Neural cell (in vitro differentiated cells): ENCODE measurements at regions not wholly inside any gene's neighbourhood (a gene's known extent, or its start where the extent isn't known, plus 50 kb on each side); places are given as distances from the start of the nearest gene placed in this dataset.

ENCODE experiments used
- EP300 ChIP-seq: fragments of 450-650 bp; conservative IDR thresholded peaks from 2 replicates; pipeline ENCODE4 v1.6.1; 2014; ENCODE audit warnings: antibody characterized with exemption, mild to moderate bottlenecking, moderate library complexity; ENCODE audit not compliant: poor library complexity, severe bottlenecking
- EZH2 ChIP-seq: fragments of 200-600, 300-800 bp; shearing (Covaris generic), sonication (generic); IDR thresholded peaks from 2 replicates; pipeline ENCODE4 v1.6.1; 2014; ENCODE audit warnings: antibody characterized with exemption, low read length, borderline replicate concordance, mild to moderate bottlenecking; ENCODE audit not compliant: insufficient read depth, poor library complexity, severe bottlenecking
- TF ChIP-seq, protein P1 (sequence below): fragments of 450-650 bp; IDR thresholded peaks from 2 replicates; pipeline ENCODE4 v1.5.1; 2014; ENCODE audit warnings: antibody characterized with exemption, mild to moderate bottlenecking, moderate library complexity; ENCODE audit not compliant: poor library complexity, severe bottlenecking
- TF ChIP-seq, protein P2 (sequence below): IDR thresholded peaks from 2 replicates; pipeline ENCODE4 v1.6.1; 2012; ENCODE audit warnings: borderline replicate concordance

DNA sequence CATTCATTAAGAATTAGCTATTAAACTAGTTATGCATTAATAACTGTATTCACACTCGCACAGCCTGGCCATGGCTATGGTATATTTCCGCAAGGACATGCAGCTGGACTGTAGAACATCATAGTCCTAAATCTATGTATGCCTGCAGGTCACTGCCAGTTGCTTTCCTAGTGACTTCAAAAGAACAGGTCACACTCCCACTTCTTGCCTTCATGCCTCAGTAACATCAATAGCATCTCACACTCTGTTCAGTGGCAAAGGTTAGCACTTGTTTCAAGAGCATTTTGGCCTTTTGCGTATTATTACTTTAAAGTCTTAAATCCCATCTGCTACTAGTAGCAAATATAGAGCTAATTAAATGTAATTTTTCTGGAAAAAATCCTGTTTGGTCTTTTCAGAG is 131.4 kb upstream of the DCC start:
- TF ChIP-seq, protein P1, sequence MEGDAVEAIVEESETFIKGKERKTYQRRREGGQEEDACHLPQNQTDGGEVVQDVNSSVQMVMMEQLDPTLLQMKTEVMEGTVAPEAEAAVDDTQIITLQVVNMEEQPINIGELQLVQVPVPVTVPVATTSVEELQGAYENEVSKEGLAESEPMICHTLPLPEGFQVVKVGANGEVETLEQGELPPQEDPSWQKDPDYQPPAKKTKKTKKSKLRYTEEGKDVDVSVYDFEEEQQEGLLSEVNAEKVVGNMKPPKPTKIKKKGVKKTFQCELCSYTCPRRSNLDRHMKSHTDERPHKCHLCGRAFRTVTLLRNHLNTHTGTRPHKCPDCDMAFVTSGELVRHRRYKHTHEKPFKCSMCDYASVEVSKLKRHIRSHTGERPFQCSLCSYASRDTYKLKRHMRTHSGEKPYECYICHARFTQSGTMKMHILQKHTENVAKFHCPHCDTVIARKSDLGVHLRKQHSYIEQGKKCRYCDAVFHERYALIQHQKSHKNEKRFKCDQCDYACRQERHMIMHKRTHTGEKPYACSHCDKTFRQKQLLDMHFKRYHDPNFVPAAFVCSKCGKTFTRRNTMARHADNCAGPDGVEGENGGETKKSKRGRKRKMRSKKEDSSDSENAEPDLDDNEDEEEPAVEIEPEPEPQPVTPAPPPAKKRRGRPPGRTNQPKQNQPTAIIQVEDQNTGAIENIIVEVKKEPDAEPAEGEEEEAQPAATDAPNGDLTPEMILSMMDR, result no peak
- TF ChIP-seq EP300 (no peak), EZH2 (no peak)
- TF ChIP-seq, protein P2, sequence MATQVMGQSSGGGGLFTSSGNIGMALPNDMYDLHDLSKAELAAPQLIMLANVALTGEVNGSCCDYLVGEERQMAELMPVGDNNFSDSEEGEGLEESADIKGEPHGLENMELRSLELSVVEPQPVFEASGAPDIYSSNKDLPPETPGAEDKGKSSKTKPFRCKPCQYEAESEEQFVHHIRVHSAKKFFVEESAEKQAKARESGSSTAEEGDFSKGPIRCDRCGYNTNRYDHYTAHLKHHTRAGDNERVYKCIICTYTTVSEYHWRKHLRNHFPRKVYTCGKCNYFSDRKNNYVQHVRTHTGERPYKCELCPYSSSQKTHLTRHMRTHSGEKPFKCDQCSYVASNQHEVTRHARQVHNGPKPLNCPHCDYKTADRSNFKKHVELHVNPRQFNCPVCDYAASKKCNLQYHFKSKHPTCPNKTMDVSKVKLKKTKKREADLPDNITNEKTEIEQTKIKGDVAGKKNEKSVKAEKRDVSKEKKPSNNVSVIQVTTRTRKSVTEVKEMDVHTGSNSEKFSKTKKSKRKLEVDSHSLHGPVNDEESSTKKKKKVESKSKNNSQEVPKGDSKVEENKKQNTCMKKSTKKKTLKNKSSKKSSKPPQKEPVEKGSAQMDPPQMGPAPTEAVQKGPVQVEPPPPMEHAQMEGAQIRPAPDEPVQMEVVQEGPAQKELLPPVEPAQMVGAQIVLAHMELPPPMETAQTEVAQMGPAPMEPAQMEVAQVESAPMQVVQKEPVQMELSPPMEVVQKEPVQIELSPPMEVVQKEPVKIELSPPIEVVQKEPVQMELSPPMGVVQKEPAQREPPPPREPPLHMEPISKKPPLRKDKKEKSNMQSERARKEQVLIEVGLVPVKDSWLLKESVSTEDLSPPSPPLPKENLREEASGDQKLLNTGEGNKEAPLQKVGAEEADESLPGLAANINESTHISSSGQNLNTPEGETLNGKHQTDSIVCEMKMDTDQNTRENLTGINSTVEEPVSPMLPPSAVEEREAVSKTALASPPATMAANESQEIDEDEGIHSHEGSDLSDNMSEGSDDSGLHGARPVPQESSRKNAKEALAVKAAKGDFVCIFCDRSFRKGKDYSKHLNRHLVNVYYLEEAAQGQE, result no peak
